Nephron progenitor cell (in vitro differentiated cells): ENCODE measurements at regions not wholly inside any gene's neighbourhood (a gene's known extent, or its start where the extent isn't known, plus 50 kb on each side); places are given as distances from the start of the nearest gene placed in this dataset.

ENCODE experiments used
- DNase-seq: peaks from one replicate; pipeline ENCODE4 v3.0.0; 2021
- H3K27ac Mint-ChIP-seq: 2 replicates; pipeline ENCODE4 v1.8.0; 2021; ENCODE audit warnings: mild to moderate bottlenecking, moderate library complexity, mixed read lengths
- H3K27me3 Mint-ChIP-seq: 2 replicates; pipeline ENCODE4 v1.8.0; 2021; ENCODE audit warnings: mild to moderate bottlenecking, low read depth, mixed read lengths; ENCODE audit not compliant: poor library complexity
- H3K36me3 Mint-ChIP-seq: 2 replicates; pipeline ENCODE4 v1.8.0; 2021; ENCODE audit warnings: low read depth, mixed read lengths
- H3K4me1 Mint-ChIP-seq: 2 replicates; pipeline ENCODE4 v1.8.0; 2021; ENCODE audit warnings: mixed read lengths
- H3K4me3 Mint-ChIP-seq: 2 replicates; pipeline ENCODE4 v1.8.0; 2021; ENCODE audit warnings: mild to moderate bottlenecking, moderate library complexity, mixed read lengths
- H3K9me3 Mint-ChIP-seq: 2 replicates; pipeline ENCODE4 v1.8.0; 2021; ENCODE audit warnings: mild to moderate bottlenecking, moderate library complexity, mixed read lengths
- CTCF ChIP-seq: fragments of 200-600 bp; sonication (generic); IDR thresholded peaks from 2 replicates; pipeline ENCODE4 v1.5.0; 2021; ENCODE audit warnings: antibody characterized with exemption

- no peak for DNase-seq
- Mint-ChIP-seq H3K9me3 (peaks cover 59% of the 10 kb centered on the region), H3K27me3 (peaks cover 3% of the 10 kb centered on the region), H3K4me1 (peaks cover 42% of the 10 kb centered on the region), H3K27ac (no peak overlapping the region), H3K36me3 (peaks cover 34% of the 10 kb centered on the region), H3K4me3 (no peak overlapping the region)
- no peak for TF ChIP-seq CTCF
These were observed 308.7 kb downstream of the AGTPBP1 start for GRCh38 chr9:85433046-85433445.

- peaks cover 46% of the 10 kb centered on the region for H3K4me1 Mint-ChIP-seq
- no peak for TF ChIP-seq CTCF
- peaks cover 30% of the 10 kb centered on the region for H3K36me3 Mint-ChIP-seq
- no peak overlapping the region for H3K4me3 Mint-ChIP-seq
- H3K9me3 Mint-ChIP-seq: peaks cover 54% of the 10 kb centered on the region
- H3K27ac Mint-ChIP-seq: no peak overlapping the region
- DNase-seq: no peak
- peaks cover 3% of the 10 kb centered on the region for H3K27me3 Mint-ChIP-seq
These were observed 309.2 kb downstream of the AGTPBP1 start for GRCh38 chr9:85432599-85432998.

DNA sequence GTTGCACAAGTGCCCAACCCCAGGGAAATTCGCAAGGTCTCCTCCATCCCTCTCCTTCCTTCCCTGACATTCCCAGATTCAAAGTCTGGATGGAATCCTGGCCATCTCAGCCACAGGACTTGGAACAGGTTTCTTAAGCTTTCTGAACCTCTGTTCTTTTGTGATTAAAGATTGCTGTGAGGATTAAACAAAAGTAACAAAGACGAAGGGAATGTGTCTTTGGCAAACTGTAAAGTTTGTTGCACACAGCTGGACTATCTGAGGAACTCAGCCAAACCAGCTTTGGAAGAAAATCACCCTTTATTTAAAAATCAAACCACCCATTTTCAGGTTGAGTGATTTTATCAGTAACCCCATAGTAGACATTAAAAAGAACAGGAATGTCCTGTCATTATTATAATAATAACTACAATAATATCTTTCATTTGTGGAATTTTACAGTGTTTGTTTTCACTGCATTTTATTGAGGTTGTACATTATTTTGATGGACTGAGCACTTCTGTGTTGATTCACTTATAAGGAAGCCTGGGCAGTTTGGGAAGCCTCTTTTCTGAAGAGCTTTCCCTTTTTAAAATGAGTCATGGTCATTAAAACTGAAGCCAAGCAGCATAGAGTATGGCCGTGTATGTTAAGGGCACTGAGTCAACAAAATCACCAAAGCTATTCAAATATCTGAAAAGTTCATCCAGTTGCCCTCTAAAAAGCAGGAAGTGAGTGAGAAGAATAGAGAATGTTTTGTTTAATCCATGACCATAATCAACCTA lies 310.2 kb downstream of the AGTPBP1 start:
- Mint-ChIP-seq H3K27ac (no peak overlapping the region), H3K4me3 (no peak overlapping the region), H3K4me1 (peaks cover 57% of the 10 kb centered on the region), H3K36me3 (peaks cover 27% of the 10 kb centered on the region), H3K27me3 (peaks cover 3% of the 10 kb centered on the region), H3K9me3 (peaks cover 43% of the 10 kb centered on the region)
- TF ChIP-seq CTCF: no peak
- no peak for DNase-seq

GRCh38 chr9:85430659-85431338 lies 311.0 kb downstream of the AGTPBP1 start:
- no peak for DNase-seq

GRCh38 chr9:85428230-85428629 lies 313.5 kb downstream of the AGTPBP1 start:
- Mint-ChIP-seq H3K36me3 (peaks cover 8% of the 10 kb centered on the region), H3K27me3 (peaks cover 3% of the 10 kb centered on the region), H3K4me1 (peaks cover 78% of the 10 kb centered on the region), H3K9me3 (peaks cover 19% of the 10 kb centered on the region), H3K4me3 (peak overlapping the region; percentile 65), H3K27ac (peak overlapping the region; percentile 99)
- no peak for TF ChIP-seq CTCF
- DNase-seq: no peak

More at GRCh38 chr9:85430659-85431338, 311.0 kb downstream of the AGTPBP1 start:
- no peak for TF ChIP-seq CTCF
- peaks cover 20% of the 10 kb centered on the region for H3K36me3 Mint-ChIP-seq
- peaks cover 3% of the 10 kb centered on the region for H3K27me3 Mint-ChIP-seq
- H3K4me1 Mint-ChIP-seq: peaks cover 64% of the 10 kb centered on the region
- H3K4me3 Mint-ChIP-seq: no peak overlapping the region
- no peak overlapping the region for H3K27ac Mint-ChIP-seq
- H3K9me3 Mint-ChIP-seq: peaks cover 36% of the 10 kb centered on the region
